Body of pancreas (tissue), 4 donors: ENCODE measurements at regions not wholly inside any gene's neighbourhood (a gene's known extent, or its start where the extent isn't known, plus 50 kb on each side); places are given as distances from the start of the nearest gene placed in this dataset.

Experiments
- ATAC-seq: fragments of 150-250 bp; one replicate; pipeline ENCODE4 v1.9.1; 2016
- DNase-seq, 4 donors: peaks; one replicate each; pipeline ENCODE4 v3.0.0-alpha.2; 2019
- H3K27ac ChIP-seq, 4 donors: fragments of 200-600 bp; sonication (generic); 1 replicate in 3 of 4; 2 replicates in 1 of 4; pipeline versions ENCODE4 v1.5.1 to v1.6.1; 2016 to 2019; ENCODE audit warnings: mild to moderate bottlenecking in 1 of 4, mixed read lengths in 1 of 4, moderate library complexity in 1 of 4
- H3K27me3 ChIP-seq, 2 donors: fragments of 200-600 bp; sonication (generic); one replicate each; pipeline ENCODE4 v1.6.0; 2016; ENCODE audit warnings: mild to moderate bottlenecking in 1 of 2
- H3K36me3 ChIP-seq, 2 donors: fragments of 200-600 bp; sonication (generic); replicated peaks in 1 of 2; 2 replicates each; pipeline ENCODE4 v1.5.1; 2016; ENCODE audit warnings: low read depth in 2 of 2; ENCODE audit not compliant: insufficient read depth in 1 of 2
- H3K4me1 ChIP-seq: fragments of 200-600 bp; sonication (generic); one replicate; pipeline ENCODE4 v1.6.0; 2016
- H3K4me3 ChIP-seq, 2 donors: fragments of 200-600 bp; sonication (generic); 1 replicate in 1 of 2; 2 replicates in 1 of 2; pipeline ENCODE4 v1.5.1; 2016 to 2019
- H3K9me3 ChIP-seq, 3 donors: fragments of 200-600 bp; sonication (generic); 1 replicate in 2 of 3; 2 replicates in 1 of 3; pipeline ENCODE4 v1.5.1; 2016
- CTCF ChIP-seq, 7 experiments: fragments of 450-650 bp in 4 of 7; fragments of 200-600 bp in 3 of 7; sonication (generic) in 3 of 7; IDR thresholded peaks; one replicate each; pipeline ENCODE4 v1.5.1; 2016 to 2019; ENCODE audit warnings: antibody characterized with exemption in 7 of 7
- POLR2A ChIP-seq, 3 donors: fragments of 450-650 bp; IDR thresholded peaks; one replicate each; pipeline ENCODE4 v1.6.1; 2016; ENCODE audit warnings: antibody characterized with exemption in 3 of 3, mild to moderate bottlenecking in 2 of 3
- WGBS, 2 donors: methylation state at CpG; one replicate each; pipeline ENCODE4 v1.1.5; 2017; 5-methylcytosine and 5-hydroxymethylcytosine counted together
- intact Hi-C: fragments of 100-400 bp; cut with DNase I; formaldehyde crosslinking; loops from one replicate; pipeline ENCODE4 v1.15.1; 2023

GRCh38 chr5:124841829-124842712, 95.6 kb upstream of the ZNF608 start:
- WGBS, 2 donors: 87 to 88% methylated on average over 12 of the region's 12 CpGs
- H3K27ac ChIP-seq: no peak overlapping the region
- H3K36me3 ChIP-seq: no peaks in the 10 kb centered on the region
- ATAC-seq (no peak), DNase-seq (no peak)
- no peak overlapping the region for H3K4me3 ChIP-seq
- TF ChIP-seq POLR2A (IDR thresholded peaks at IDR 0.05): no peak
- no peak for TF ChIP-seq CTCF (IDR thresholded peaks at IDR 0.05)
- intact Hi-C loops: no loop called here
- no peaks in the 10 kb centered on the region for H3K4me1 ChIP-seq
- no peaks in the 10 kb centered on the region for H3K9me3 ChIP-seq
- H3K27me3 ChIP-seq: no peaks in the 10 kb centered on the region

GRCh38 chr5:124842725-124843595, 96.5 kb upstream of the ZNF608 start:
- Histone ChIP-seq H3K4me3 (no peak overlapping the region), H3K9me3 (no peaks in the 10 kb centered on the region), H3K4me1 (no peaks in the 10 kb centered on the region), H3K36me3 (no peaks in the 10 kb centered on the region), H3K27ac (no peak overlapping the region), H3K27me3 (no peaks in the 10 kb centered on the region)
- no peak for ATAC-seq
- DNase-seq: no peak
- intact Hi-C loops: no loop called here
- WGBS, 2 donors: 87 to 92% methylated on average over 10 of the region's 10 CpGs
- TF ChIP-seq CTCF (IDR thresholded peaks at IDR 0.05) (no peak), POLR2A (IDR thresholded peaks at IDR 0.05) (no peak)

DNA sequence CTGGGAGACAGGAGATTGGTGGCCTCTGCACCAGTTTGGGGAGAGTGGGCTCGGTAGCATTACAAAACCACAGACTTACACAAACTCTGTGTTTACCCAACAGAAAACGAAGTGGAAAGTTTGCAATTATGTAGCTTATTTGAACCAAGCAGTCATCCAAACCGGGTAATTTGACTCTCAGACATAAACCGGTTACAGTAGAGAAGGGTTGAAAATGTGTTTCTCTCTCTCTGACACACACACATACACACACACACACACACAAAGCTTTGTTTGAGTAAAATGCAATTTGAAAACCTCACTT, 97.1 kb upstream of the ZNF608 start:
- no peaks in the 10 kb centered on the region for H3K36me3 ChIP-seq
- WGBS, 2 donors: 77 to 78% methylated on average over 4 of the region's 4 CpGs
- H3K4me3 ChIP-seq: no peak overlapping the region
- no peak for TF ChIP-seq POLR2A (IDR thresholded peaks at IDR 0.05)
- TF ChIP-seq CTCF (IDR thresholded peaks at IDR 0.05): no peak
- H3K4me1 ChIP-seq: no peaks in the 10 kb centered on the region
- ATAC-seq: no peak
- intact Hi-C loops: no loop called here
- H3K27ac ChIP-seq: no peak overlapping the region
- no peaks in the 10 kb centered on the region for H3K27me3 ChIP-seq
- DNase-seq: no peak
- no peaks in the 10 kb centered on the region for H3K9me3 ChIP-seq

DNA sequence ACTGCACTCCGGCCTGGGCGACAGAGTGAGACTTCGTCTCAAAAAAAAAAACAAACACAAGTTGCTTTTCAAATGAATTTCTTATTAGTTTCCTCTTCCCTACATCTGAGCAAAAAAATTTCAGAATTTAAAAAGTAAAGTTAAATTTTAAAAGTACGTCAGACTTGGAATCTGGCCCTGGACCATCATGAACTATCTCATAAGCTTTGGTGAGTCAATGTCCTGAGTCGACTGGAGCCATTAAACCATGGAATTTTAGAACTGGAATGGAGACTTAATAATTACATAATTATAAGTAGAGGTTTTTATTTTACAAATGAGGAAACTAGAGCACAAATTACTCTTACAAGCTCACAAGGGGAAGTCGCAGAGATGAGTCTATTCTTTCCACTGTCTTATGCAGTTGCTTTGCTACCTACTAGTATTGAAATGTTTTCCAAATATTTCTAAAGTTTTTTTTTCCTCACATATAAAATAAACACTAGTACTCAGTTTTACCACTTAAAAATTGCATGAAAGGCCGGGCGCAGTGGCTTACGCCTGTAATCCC, 98.0 kb upstream of the ZNF608 start:
- H3K4me3 ChIP-seq: no peak overlapping the region
- no peak for ATAC-seq
- no peak for DNase-seq
- no peaks in the 10 kb centered on the region for H3K36me3 ChIP-seq
- TF ChIP-seq POLR2A (IDR thresholded peaks at IDR 0.05) (no peak), CTCF (IDR thresholded peaks at IDR 0.05) (no peak)
- WGBS, 2 donors: 93 to 95% methylated on average over 9 of the region's 9 CpGs
- no peaks in the 10 kb centered on the region for H3K27me3 ChIP-seq
- no peaks in the 10 kb centered on the region for H3K9me3 ChIP-seq
- no peak overlapping the region for H3K27ac ChIP-seq
- H3K4me1 ChIP-seq: no peaks in the 10 kb centered on the region
- intact Hi-C loops: no loop called here
